MV-4-11 (cell line): ENCODE measurements at regions not wholly inside any gene's neighbourhood (a gene's known extent, or its start where the extent isn't known, plus 50 kb on each side); places are given as distances from the start of the nearest gene placed in this dataset.
"Not testable (repeated sequence)": the region's sequence is repeated elsewhere in the genome, so short reads cannot be mapped to it uniquely, and the experiment has no call there.

Experiments
- DNase-seq: peaks from one replicate; lab custom pipeline; 2025; lab: John Stamatoyannopoulos, UW

DNA sequence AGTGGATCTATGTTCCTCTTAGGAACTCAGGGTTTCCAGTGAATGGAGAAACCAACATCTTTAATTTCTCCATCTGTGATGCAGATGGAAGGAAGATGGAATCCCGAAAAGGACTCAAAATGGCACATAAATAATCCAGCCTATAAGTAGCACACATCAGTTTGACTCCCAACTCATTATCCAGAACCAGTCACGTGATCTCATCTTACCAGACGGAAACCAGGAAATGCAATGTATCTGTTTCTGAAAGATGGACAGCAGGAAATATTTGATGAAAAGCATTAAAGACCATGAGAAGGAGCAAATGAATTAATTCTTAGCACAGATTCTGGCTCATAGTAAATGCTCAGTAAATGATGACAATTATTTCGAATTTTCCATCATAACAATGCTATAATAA is 443.1 kb upstream of the FMR1 start:
- DNase-seq = no peak

DNA sequence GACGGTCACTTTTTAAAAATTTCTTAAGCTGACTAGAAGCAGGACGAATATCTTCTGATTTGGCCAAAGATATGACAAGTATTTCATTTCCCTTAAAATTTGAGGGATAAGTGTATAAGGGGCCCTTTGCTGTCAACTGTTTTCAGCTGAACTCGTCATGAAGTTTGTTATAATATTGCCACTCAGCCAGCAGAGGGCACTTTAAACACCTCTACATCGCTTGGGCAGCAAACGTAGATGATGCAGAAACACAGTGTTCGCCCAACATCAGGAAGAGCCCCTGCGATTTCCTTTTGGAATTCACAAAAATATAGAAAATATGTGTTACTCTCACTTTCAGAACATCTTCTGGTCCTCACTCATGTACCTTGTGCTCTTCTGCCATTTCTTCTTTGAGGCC is 435.7 kb upstream of the FMR1 start:
- DNase-seq = no peak

DNA sequence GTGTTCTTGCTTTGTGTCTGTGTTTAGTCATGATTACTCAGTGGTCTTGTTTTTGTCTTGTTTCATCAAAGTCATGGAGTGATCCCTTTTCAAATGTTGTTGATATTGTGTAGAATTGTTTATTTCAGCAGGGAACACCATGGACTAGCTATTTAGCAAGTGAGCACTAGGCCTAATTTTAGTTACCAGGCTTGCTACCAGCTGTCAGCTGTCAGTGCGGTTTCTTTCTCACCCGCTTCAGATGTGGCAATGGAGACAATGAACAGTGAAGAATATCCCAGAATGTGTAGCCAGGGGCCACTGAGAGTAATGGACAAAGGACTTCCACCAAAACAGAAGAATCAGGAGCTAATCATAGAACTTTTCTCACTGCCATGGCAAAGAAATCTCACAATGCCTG is 432.8 kb upstream of the FMR1 start:
- DNase-seq = no peak

DNA sequence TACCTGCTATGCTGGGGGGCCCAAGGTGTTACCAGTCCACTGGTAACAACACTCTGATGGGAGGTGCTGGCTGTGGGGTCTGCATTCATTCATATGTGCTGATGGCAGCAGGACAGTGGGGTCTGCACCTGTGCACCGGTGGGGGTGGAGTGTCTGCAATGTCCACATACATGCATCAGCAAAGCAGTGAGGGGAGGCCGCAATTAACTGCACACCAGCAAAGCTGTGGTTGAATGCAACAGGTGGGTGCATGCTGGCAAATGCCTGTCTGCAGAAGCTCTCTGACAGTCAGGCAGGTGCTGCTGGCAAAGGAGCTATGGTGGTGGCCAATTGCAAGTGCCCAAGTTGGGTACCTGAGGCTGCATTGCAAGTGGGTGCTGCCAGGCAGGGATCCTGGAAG is 426.5 kb upstream of the FMR1 start:
- no peak for DNase-seq

DNA sequence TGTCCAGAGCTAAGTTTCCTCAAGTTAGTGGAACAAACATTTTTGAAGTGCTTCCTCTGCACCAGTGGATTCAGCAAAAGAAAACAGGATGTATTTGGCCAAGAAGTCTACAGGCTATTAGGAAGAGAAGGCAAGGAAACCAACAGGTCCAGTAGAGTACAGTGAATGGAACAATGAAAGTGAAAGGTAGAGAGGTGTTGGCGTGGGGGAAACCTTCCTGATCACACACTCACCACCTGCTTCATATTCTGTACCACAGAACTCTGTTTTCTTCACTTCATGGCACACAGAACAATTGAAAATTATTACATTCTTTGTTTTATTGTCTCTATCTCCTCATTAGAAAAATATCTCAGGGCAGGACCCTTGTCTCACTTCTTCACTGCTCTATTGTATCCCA is 417.4 kb upstream of the FMR1 start:
- no peak for DNase-seq

DNA sequence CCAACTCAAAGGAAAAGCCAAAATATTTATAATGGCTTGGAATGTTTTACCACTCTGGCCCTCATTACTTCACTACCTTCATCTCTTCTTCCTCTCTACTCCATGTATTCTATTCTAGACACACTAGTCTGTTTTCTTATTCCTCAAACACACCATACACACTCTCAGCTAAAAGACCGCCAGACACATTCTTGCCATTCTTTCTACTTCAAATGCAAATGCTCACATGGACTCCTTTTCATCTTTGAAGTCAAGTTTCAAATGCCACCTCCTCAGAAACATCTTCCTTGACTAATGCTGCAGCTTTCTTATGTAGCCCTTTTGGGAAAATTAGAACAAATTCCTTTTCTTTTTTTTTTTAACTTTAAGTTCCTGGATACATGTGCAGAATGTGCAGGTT is 412.9 kb upstream of the FMR1 start:
- DNase-seq = no peak

DNA sequence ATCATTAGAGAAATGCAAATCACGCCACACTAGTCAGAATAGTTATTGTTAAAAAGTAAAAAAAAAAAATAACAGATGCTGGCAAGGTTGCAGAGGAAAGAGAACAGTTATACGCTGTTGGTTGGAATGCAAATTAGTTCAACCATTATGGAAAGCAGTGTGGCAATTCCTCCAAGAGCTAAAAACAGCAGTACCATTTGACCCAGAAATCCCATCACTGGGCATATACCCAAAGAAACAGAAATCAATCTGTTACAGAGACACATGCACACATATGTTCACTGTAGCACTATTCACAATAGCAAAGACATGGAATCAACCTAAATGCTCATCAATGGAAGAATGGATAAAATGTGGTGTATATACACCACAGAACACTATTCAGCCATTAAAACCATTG is 388.7 kb upstream of the FMR1 start:
- no peak for DNase-seq

DNA sequence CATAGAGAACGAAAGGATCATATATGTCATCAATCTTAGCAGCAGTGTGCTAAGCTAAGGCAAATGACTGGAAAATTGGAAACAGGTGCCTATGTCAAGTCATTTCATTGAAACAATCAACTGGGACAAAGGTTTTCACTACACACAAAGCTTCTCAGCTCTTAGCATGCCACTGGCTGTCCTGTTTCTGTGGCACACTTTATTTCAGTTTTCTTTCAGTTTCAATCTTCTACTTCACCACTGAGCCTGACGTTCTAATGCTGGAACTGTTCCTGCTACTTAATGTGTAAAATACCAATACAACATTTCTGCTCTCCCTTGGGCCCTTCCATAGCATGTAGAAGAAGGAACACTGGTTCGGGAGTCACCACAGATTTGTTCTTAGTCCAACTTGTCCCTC is 378.3 kb upstream of the FMR1 start:
- DNase-seq = no peak

DNA sequence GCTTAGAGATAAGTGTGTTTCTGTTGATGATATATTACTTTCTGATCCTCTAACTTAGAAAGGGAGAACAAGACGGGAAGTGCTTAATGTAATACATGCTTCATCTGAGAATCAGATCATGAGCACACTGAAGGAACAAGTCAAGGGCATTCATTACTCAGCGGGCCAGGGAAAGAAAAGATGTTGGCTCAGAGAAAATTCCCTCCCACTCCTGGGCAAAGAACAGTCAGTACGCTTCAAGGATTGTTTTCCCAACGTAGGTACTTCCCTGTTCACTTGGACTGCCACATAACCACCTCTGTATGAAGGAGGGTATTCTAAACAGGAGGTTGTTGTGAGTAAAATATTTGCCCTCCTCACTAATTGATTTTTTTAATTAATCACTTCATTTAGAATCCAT is 374.5 kb upstream of the FMR1 start:
- DNase-seq = no peak

DNA sequence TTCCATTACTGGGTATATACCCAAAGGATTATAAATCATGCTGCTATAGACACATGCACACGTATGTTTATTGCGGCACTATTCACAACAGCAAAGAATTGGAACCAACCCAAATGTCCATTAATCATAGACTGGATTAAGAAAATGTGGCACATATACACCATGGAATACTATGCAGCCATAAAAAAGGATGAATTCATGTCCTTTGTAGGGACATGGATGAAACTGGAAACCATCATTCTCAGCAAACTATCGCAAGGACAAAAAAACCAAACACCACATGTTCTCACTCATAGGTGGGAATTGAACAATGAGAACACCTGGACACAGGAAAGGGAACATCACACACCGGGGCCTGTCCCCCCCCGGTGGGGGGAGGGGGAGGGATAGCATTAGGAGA is 363.7 kb upstream of the FMR1 start:
- not testable (repeated sequence) for DNase-seq

DNA sequence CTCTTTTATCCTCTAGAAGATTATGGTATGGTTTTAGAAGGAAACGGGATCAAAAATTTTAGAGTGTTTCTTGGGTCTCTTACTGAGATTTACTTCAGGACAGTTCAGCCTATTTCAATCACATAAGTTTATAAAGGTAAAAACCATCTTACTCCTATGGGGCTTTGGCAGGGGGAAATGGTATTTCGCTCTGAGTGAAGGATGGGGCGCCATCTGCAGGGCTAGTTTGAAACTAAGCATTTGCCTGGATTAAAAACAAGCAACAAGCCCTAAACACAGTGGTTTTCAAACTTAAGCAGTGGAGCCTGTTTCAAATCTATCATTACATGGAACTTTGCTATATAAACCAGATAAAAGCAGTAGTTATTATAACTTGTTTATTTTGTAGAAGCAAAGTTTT is 361.5 kb upstream of the FMR1 start:
- no peak for DNase-seq

DNA sequence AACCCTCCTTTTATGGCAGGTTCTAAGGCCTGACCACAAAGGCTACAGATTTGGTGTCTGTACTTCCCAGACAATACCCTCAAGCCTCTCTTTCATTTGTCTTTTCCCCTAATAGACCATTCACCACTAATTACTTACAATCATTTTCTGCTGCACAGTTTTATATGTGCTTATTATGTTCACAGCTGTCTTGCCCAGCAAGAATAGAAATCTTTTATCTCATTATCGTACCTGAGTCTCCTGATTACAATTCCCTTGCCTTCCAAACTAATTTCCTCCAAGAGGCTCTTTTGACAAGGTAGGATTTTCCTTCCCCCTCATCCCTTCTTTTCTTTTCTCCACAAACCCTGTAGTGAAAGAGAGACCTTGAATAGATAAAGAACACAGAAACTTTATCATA is 352.5 kb upstream of the FMR1 start:
- no peak for DNase-seq

DNA sequence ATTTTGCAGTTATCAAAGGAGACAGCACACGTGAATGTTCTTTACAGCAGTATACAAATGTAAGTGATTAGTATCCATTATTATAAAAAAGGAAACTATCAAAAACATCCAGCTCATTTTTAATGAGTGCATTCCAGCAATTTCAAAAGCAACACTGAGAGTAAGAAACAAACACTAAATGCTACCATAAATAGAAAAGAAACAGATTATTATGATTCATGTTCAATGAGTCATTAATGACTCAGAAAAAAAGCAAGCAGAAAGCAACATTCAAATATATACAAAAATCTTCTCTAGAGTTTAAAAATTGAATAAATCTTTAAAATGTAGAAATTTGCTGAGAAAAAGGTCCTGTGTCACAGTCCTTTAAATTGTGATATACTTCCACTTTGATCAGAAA is 346.5 kb upstream of the FMR1 start:
- DNase-seq = no peak

DNA sequence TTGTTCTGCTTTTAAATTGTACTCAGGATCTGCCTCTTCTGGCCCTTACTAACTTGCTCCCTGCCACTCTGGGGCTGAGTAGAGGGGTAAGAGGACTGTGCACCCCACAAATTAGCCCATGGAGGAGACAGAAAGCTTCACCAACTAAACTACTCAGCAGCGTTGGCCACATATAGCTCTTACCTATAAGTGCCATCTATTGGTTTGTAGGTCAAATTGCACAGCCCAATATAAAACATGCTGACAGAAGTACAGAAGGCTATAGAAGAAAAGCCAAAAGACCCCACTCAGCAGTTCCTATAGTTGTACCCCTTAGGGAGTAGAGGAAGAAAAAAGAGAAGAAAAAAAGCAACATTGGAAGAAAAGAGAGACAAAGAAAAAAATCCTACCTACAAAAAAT is 341.2 kb upstream of the FMR1 start:
- no peak for DNase-seq

DNA sequence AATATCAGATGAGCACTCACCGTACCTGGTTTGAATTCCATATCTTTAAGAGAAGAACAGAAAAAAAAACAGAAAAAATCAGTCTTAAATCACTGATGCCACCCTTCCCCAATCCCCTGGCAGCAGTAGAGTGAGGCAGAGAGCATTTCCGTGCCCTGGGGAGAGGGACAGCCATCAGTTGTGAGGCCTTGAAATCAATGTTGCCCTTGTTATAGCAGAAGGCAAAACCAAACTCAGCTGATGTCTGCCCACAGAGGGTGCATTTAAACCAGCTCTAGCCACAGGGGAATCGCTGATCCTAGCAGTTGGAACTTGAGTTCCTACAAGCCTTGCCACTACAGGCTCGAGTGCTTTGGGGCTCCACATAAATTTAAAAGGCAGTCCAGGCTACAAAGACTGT is 338.5 kb upstream of the FMR1 start:
- no peak for DNase-seq

DNA sequence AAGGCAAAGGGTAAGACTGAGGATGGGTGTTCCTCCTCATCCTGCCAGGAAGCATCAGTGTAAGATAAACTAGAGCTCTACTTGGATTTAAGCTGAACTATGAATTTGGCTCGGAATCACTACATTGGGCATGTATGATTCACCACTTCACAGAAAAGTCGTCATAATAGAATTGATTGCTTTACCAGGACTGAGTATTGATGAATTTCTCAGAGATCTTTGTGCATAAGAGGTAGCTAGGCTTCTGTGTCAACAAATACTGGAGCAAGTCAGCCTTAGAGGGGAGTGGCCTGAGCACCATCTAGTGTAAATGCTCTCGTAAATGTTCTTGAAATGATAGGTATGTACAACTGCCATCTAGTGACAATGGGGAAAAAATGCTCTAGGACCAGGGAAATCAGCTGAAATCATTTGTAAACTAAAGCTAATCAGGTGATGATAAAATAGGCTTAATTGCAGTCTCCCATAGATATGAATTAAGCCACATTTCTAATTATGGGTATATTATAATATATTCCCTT is 309.5 kb upstream of the FMR1 start:
- no peak for DNase-seq

DNA sequence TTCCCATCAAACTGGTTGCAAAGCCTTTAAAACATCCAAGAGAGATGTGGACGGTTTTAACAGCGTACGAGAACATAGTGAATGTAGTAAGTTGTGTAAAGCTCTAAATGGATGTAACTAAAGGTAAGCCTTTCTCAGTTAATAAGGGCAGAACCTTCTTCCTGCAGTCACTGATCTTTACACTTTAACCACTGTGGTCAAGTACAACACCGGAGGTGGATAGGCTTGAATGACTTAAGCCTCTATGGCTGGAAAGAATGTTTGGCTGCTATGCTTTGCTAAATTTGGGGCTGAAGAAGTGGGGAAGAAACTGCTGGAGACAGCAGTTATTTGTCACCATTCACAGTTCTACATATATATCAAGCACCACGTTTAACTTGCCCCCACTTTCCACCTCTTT is 285.1 kb upstream of the FMR1 start:
- no peak for DNase-seq

DNA sequence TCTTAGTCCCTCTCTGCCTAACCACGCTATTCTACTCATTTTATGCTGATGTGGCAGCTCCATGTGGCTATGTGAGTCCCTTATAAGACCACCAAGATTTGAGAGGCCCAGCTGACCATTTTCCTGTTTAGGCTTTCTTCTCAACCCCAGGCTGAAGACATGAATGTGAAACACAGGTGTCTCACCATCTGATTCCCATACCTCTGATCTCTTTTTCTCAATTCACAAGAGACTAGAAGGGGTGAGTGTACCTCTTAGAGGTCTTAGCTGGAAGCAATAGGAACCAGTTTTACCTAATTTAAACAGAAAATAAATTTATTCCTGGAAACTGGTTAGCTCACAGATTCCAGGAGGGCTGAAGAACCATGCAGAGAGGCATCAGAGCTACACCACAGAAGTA is 276.5 kb upstream of the FMR1 start:
- no peak for DNase-seq

DNA sequence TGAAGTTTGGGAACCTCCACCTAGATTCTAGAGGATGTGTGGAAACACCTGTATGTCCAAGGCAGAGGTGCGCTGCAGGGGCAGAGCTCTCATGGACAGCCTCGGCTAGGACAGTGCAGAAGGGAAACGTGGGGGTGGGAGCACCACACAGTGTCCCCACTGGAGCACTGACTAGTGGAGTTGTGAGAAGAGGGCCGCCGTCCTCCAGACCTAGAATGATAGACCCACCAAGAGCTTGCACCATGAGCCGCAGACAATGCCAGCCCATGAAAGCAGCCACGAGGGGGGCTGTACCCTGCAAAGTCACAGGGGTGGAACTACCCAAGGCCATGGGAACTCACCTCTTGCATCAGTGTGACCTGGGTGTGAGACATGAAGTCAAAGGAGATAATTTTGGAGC is 274.5 kb upstream of the FMR1 start:
- no peak for DNase-seq

DNA sequence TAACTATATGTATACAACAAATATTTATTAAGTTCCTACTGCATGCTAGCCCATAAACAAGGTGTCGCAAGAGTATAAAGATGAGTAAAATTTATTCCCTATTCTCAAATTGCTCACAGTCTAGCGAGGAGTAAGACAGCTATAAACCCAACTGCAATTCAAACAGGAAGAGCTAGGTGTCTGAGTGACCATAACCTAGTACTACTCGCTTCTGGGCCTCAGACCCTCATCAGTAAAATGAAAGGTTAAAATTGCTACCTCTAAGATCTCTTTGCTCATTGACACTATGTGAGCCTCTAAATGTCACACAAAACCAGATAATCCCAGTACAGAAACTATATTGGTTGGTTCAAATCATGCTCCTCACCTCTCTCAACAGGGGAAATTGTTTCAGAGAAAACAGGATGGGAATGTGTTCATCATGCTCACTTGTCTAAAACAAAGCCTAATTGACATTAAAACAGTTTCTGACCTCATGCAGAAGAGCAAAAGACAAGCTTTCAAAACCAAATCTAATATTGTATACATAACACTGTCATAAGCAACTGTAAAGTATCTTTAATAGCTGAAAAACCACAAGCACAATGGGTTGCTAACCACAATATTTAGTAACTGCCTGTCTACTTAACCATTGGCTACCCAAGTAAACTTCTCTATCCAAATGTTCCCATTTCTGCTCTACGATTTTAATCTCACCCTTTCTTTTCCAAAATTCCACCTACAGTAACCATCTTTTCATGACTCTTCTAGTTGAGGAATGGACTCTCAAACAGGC is 264.6 kb upstream of the FMR1 start:
- DNase-seq = peak; percentile 47

DNA sequence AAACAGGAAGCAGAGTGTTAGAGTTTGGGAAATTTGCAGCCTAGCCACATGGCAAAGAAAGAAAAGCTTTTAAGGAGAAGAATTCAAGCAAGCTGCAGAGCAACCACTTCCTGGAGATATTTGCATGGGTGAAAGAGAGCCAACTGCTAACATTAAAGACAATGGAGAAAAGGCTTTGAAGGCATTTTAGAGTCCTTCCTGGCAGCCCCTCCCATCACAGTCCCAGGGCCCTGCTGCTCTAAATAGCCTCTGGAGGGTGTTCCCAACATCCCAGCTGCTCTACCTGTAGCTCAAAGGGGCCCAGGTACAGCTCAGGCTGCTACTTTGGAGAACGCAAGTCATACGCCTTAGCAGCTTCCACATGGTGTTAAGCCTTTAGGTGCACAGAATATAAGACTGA is 235.9 kb upstream of the FMR1 start:
- DNase-seq = no peak

DNA sequence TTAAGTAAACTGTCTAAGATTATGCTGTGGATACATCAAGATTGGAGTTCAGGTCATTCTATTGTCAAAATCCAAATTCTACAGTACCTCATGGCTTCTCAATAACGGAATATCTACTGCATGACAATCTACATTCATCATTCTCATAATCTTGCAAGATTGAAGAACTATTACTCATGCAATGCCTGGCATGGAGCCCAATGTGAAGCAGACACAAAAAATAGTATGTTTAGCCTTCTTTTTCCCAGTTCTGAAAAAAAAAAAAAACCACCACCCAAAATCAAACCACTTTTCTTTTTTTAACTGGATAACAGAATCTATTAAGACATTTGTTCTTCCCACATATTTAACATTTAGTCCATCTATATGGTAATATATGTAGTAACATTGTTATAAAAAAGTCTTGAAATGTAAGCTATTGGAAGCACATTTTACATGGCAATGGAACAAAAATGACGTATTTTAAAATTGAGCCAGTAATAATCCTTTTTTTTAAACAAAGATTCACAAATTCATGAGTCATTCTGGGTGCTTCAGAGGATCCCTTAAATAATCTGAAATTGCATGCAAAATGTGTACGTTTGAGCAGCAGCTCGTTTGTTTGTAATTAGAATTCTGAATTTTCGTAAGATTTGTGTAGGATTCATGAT is 232.2 kb upstream of the FMR1 start:
- no peak for DNase-seq

DNA sequence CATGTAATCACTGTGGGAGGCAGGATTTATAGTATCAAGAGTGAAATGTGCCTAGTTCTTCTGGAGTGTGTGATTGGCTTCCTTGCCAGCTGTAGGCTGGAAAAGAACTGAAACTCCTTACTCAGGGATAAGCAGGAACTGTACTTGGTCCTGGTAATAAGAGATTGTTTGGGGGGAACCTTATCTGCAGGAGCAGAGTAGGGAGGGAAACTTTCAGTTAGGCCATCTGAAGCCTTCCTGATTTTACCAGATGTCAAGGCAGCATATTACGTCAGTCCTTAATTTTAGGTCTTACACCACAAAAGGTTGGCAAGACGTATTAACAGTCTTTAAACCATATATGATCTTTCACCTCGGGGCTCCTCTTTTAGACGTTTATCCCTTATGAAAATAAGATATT is 231.5 kb upstream of the FMR1 start:
- peak; percentile 7 for DNase-seq

DNA sequence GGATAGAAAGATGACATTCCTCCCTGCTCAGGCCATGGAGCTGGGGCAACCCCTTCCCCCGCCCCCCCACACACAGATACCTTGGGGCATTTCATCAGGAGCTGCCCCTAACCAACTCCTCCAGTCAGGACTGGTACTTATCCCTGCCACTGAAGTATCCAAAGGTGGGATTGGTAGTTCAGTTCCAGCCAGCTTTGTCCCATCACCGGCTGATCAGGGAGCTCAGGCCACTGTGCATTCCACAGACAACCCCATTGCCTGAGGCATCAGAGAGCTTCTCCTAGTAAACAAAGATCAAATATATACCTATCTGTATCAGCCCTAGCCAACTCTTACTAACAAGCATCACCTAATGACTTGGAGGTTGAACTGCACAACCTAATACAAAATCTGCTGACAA is 218.2 kb upstream of the FMR1 start:
- no peak for DNase-seq
